OCI-LY7 (cell line): ENCODE measurements at regions not wholly inside any gene's neighbourhood (a gene's known extent, or its start where the extent isn't known, plus 50 kb on each side); places are given as distances from the start of the nearest gene placed in this dataset.

Experiments used
- BruUV-seq: library from RNA; stranded (reverse); fragments of 400-500 nt; replicated peaks from 2 replicates; lab custom pipeline; 2021; lab: Mats Ljungman, UMichigan
- CTCF ChIA-PET: fragments of 300-600 bp; sonication (Branson Sonifier 250); formaldehyde crosslinking; loops from one replicate; lab custom pipeline; 2022; ENCODE audit warnings: antibody characterized with exemption; ENCODE audit not compliant: unreplicated experiment; lab: Charles Lee
- POLR2A ChIA-PET: fragments of 300-600 bp; sonication (Branson Sonifier 250); formaldehyde crosslinking; loops from one replicate; lab custom pipeline; 2022; ENCODE audit warnings: antibody characterized with exemption; lab: Charles Lee
- DNase-seq: peaks from one replicate; pipeline ENCODE4 v3.0.0-alpha.2; 2015; ENCODE audit warnings: low spot score
- H2AFZ ChIP-seq: fragments of 200-600 bp; sonication (generic), shearing (Covaris generic); 2 replicates; pipeline ENCODE4 v1.6.1; 2014; ENCODE audit warnings: mild to moderate bottlenecking, antibody characterized with exemption, low read length, moderate library complexity
- H3K27ac ChIP-seq: fragments of 200-600 bp; sonication (generic); 2 replicates; pipeline ENCODE4 v1.5.1; 2014; ENCODE audit warnings: mixed run types, low read depth, mild to moderate bottlenecking, moderate library complexity, low read length, inconsistent platforms; ENCODE audit not compliant: poor library complexity, severe bottlenecking
- H3K36me3 ChIP-seq: fragments of 200-600 bp; sonication (generic); 2 replicates; pipeline ENCODE4 v1.6.1; 2014; ENCODE audit warnings: mild to moderate bottlenecking, antibody characterized with exemption, low read length, moderate library complexity, mixed read lengths; ENCODE audit not compliant: insufficient read depth
- H3K4me1 ChIP-seq: fragments of 200-600 bp; sonication (generic); 2 replicates; pipeline ENCODE4 v1.5.1; 2014; ENCODE audit warnings: mild to moderate bottlenecking, low read length; ENCODE audit not compliant: insufficient read depth, poor library complexity, severe bottlenecking
- H3K4me2 ChIP-seq: fragments of 200-600 bp; sonication (generic); 2 replicates; pipeline ENCODE4 v1.6.1; 2014; ENCODE audit warnings: mild to moderate bottlenecking, low read length
- H3K4me3 ChIP-seq: fragments of 200-600 bp; sonication (generic); 2 replicates; pipeline ENCODE4 v1.5.1; 2014; ENCODE audit warnings: mild to moderate bottlenecking, low read depth, low read length; ENCODE audit not compliant: poor library complexity, severe bottlenecking
- H3K79me2 ChIP-seq: fragments of 200-600 bp; sonication (generic); 2 replicates; pipeline ENCODE4 v1.6.1; 2016; ENCODE audit warnings: low read depth, mild to moderate bottlenecking, low read length, moderate library complexity, mixed read lengths; ENCODE audit not compliant: insufficient read depth
- H3K9me2 ChIP-seq: fragments of 200-600 bp; sonication (generic); 2 replicates; pipeline ENCODE4 v1.6.1; 2016; ENCODE audit warnings: mild to moderate bottlenecking, low read length, mixed read lengths; ENCODE audit not compliant: insufficient read depth
- H3K9me3 ChIP-seq: fragments of 200-600 bp; sonication (generic); 2 replicates; pipeline ENCODE4 v1.6.1; 2014; ENCODE audit warnings: mild to moderate bottlenecking, mixed run types, low read length, mixed read lengths
- H4K20me1 ChIP-seq: fragments of 200-600 bp; sonication (generic); 2 replicates; pipeline ENCODE4 v1.6.1; 2014; ENCODE audit warnings: mild to moderate bottlenecking, antibody characterized with exemption, low read length, moderate library complexity, mixed read lengths; ENCODE audit not compliant: insufficient read depth
- CTCF ChIP-seq: fragments of 200-600 bp; sonication (generic); conservative IDR thresholded peaks from 2 replicates; pipeline ENCODE4 v1.5.1; 2014; ENCODE audit warnings: mild to moderate bottlenecking, antibody characterized with exemption, low read length, moderate library complexity, mixed read lengths
- EZH2phosphoT487 ChIP-seq: fragments of 200-600 bp; sonication (generic); IDR thresholded peaks from 2 replicates; pipeline ENCODE4 v1.6.1; 2018; ENCODE audit warnings: low read depth, borderline replicate concordance, mild to moderate bottlenecking, mixed run types, antibody characterized with exemption, low read length, moderate library complexity, mixed read lengths
- intact Hi-C: fragments of 100-400 bp; cut with micrococcal nuclease; formaldehyde crosslinking; loops from one replicate; pipeline ENCODE4 v1.10.0; 2022; ENCODE audit not compliant: unreplicated experiment

GRCh38 chr2:145025382-145025781 lies 505.5 kb upstream of the ZEB2 start:
- TF ChIP-seq EZH2phosphoT487 (no peak), CTCF (no peak)

GRCh38 chr2:145023334-145023934 lies 503.5 kb upstream of the ZEB2 start:
- DNase-seq, result no peak
- intact Hi-C loops, result no loop called here
- peaks cover 9% of the 10 kb centered on the region for H3K4me1 ChIP-seq
- H2AFZ ChIP-seq, result no peak overlapping the region
- H4K20me1 ChIP-seq, result no peaks in the 10 kb centered on the region
- no peak overlapping the region for H3K4me2 ChIP-seq
- no peaks in the 10 kb centered on the region for H3K9me3 ChIP-seq
- no peaks in the 10 kb centered on the region for H3K36me3 ChIP-seq
- ChIA-PET POLR2A (interaction anchor here (0.5 to 0.9 kb wide), 2 partner anchors 11 to 560 kb away, joined by 3 to 5 read pairs; no protein-coding TSS in a partner anchor), CTCF (no interaction called here)
- no TSS peak for BruUV-seq
- no peak for TF ChIP-seq EZH2phosphoT487
- TF ChIP-seq CTCF, result no peak
- no peak overlapping the region for H3K4me3 ChIP-seq
- no peaks in the 10 kb centered on the region for H3K79me2 ChIP-seq
- H3K27ac ChIP-seq, result no peak overlapping the region
- 0 out of 2 replicates have a peak, but pooled peaks cover 4% of the 10 kb centered on the region for H3K9me2 ChIP-seq

More at GRCh38 chr2:145025382-145025781, 505.5 kb upstream of the ZEB2 start:
- no peak overlapping the region for H3K4me2 ChIP-seq
- no peaks in the 10 kb centered on the region for H3K9me3 ChIP-seq
- intact Hi-C loops, result no loop called here
- no peak overlapping the region for H3K4me3 ChIP-seq
- H3K9me2 ChIP-seq, result 0 out of 2 replicates have a peak, but pooled peaks cover 4% of the 10 kb centered on the region
- no peak overlapping the region for H2AFZ ChIP-seq
- H3K36me3 ChIP-seq, result no peaks in the 10 kb centered on the region
- peaks cover 9% of the 10 kb centered on the region for H3K4me1 ChIP-seq
- CTCF ChIA-PET, result no interaction called here
- POLR2A ChIA-PET, result no interaction called here
- DNase-seq, result no peak
- BruUV-seq, result no TSS peak
- H4K20me1 ChIP-seq, result no peaks in the 10 kb centered on the region
- H3K79me2 ChIP-seq, result no peaks in the 10 kb centered on the region
- no peak overlapping the region for H3K27ac ChIP-seq

- DNase-seq, result no peak
- Histone ChIP-seq H3K4me2 (no peak overlapping the region), H3K79me2 (no peaks in the 10 kb centered on the region), H3K36me3 (no peaks in the 10 kb centered on the region), H3K27ac (no peak overlapping the region), H2AFZ (no peak overlapping the region; the same call in 1 of the 2 replicates), H4K20me1 (no peaks in the 10 kb centered on the region), H3K4me3 (no peak overlapping the region), H3K4me1 (peaks cover 9% of the 10 kb centered on the region), H3K9me2 (0 out of 2 replicates have a peak, but pooled peaks cover 4% of the 10 kb centered on the region), H3K9me3 (no peaks in the 10 kb centered on the region)
- intact Hi-C loops, result no loop called here
- no TSS peak for BruUV-seq
- ChIA-PET POLR2A (interaction anchor here (0.5 to 1.1 kb wide), 7 partner anchors 10 to 906 kb away, joined by 3 to 5 read pairs (median 4); no protein-coding TSS in a partner anchor), CTCF (no interaction called here)
- TF ChIP-seq CTCF, result no peak
- TF ChIP-seq EZH2phosphoT487, result no peak
Observed at GRCh38 chr2:145022666-145023333, 502.9 kb upstream of the ZEB2 start.
